Stimulated activated CD8-positive, alpha-beta memory T cell treated with anti-CD3 and anti-CD28 coated beads, Interleukin-12 subunit alpha, Interleukin-12 subunit beta, amount 100 ng/mL, for 24 hours (primary cell): ENCODE measurements at regions not wholly inside any gene's neighbourhood (a gene's known extent, or its start where the extent isn't known, plus 50 kb on each side); places are given as distances from the start of the nearest gene placed in this dataset.

ENCODE experiments used
- DNase-seq: peaks from one replicate; pipeline ENCODE4 v3.0.0-alpha.2; 2020; ENCODE audit errors: extremely low read depth

GRCh38 chr12:67370979-67371378 is 101.8 kb downstream of the CAND1 start:
- DNase-seq, result no peak

GRCh38 chr12:67377021-67377420 is 107.9 kb downstream of the CAND1 start:
- no peak for DNase-seq

GRCh38 chr12:67377541-67377940 is 108.4 kb downstream of the CAND1 start:
- DNase-seq, result no peak

GRCh38 chr12:67382241-67382871 is 113.2 kb downstream of the CAND1 start:
- DNase-seq, result no peak

GRCh38 chr12:67386869-67387565 is 117.9 kb downstream of the CAND1 start:
- DNase-seq, result no peak

- no peak for DNase-seq
These were observed 119.4 kb downstream of the CAND1 start for GRCh38 chr12:67388331-67389138.

- DNase-seq, result no peak
These were observed 121.1 kb downstream of the CAND1 start for GRCh38 chr12:67390273-67390672.

- no peak for DNase-seq
These were observed 121.9 kb downstream of the CAND1 start for GRCh38 chr12:67391034-67391433.

GRCh38 chr12:67391656-67392055 is 122.5 kb downstream of the CAND1 start:
- DNase-seq, result no peak

GRCh38 chr12:67394550-67394949 is 125.4 kb downstream of the CAND1 start:
- DNase-seq, result no peak

- DNase-seq, result no peak
These were observed 131.6 kb downstream of the CAND1 start for GRCh38 chr12:67400742-67401141.

GRCh38 chr12:67410246-67410645 is 141.1 kb downstream of the CAND1 start:
- no peak for DNase-seq

- no peak for DNase-seq
These were observed 141.5 kb downstream of the CAND1 start for GRCh38 chr12:67410667-67411067.

- no peak for DNase-seq
These were observed 142.4 kb downstream of the CAND1 start for GRCh38 chr12:67411562-67411961.

- no peak for DNase-seq
These were observed 144.4 kb downstream of the CAND1 start for GRCh38 chr12:67413577-67413976.

- DNase-seq, result no peak
These were observed 145.0 kb downstream of the CAND1 start for GRCh38 chr12:67414011-67414715.

- no peak for DNase-seq
These were observed 146.3 kb downstream of the CAND1 start for GRCh38 chr12:67415473-67415872.

- DNase-seq, result no peak
These were observed 150.7 kb downstream of the CAND1 start for GRCh38 chr12:67419810-67420209.

GRCh38 chr12:67420506-67420905 is 151.3 kb downstream of the CAND1 start:
- no peak for DNase-seq

GRCh38 chr12:67422081-67422480 is 152.9 kb downstream of the CAND1 start:
- DNase-seq, result no peak

- no peak for DNase-seq
These were observed 155.6 kb downstream of the CAND1 start for GRCh38 chr12:67424784-67425183.

- no peak for DNase-seq
These were observed 156.2 kb downstream of the CAND1 start for GRCh38 chr12:67425394-67425793.
